Large intestine (tissue), 3 donors: ENCODE measurements at regions not wholly inside any gene's neighbourhood (a gene's known extent, or its start where the extent isn't known, plus 50 kb on each side); places are given as distances from the start of the nearest gene placed in this dataset.
"Not testable (repeated sequence)": the region's sequence is repeated elsewhere in the genome, so short reads cannot be mapped to it uniquely, and the experiment has no call there.

Experiments used
- DNase-seq, 2 donors: peaks; one replicate each; pipeline versions ENCODE4 v3.0.0 to v3.0.0-alpha.2; 2013
- H3K27ac ChIP-seq: one replicate; pipeline ENCODE4 v1.5.1; 2013; ENCODE audit warnings: low read length
- H3K27me3 ChIP-seq: 2 replicates; pipeline ENCODE4 v1.6.1; 2013; ENCODE audit warnings: low read length; ENCODE audit not compliant: control insufficient read depth, insufficient read depth
- H3K36me3 ChIP-seq: 2 replicates; pipeline ENCODE4 v1.6.1; 2013; ENCODE audit warnings: low read length; ENCODE audit not compliant: control insufficient read depth, insufficient read depth
- H3K4me1 ChIP-seq: one replicate; pipeline ENCODE4 v1.6.1; 2013; ENCODE audit warnings: low read length; ENCODE audit not compliant: control insufficient read depth, insufficient read depth
- H3K4me3 ChIP-seq: one replicate; pipeline ENCODE4 v1.5.1; 2013; ENCODE audit warnings: low read length
- H3K9me3 ChIP-seq: one replicate; pipeline ENCODE4 v1.6.1; 2013; ENCODE audit warnings: mild to moderate bottlenecking, low read depth, low read length, moderate library complexity; ENCODE audit not compliant: control insufficient read depth
- whole genome bisulfite sequencing: methylation state at CpG from one replicate; pipeline ENCODE4 v1.1.5; 2013; ENCODE audit warnings: low lambda C conversion rate; ENCODE audit not compliant: insufficient coverage; 5-methylcytosine and 5-hydroxymethylcytosine counted together

DNA sequence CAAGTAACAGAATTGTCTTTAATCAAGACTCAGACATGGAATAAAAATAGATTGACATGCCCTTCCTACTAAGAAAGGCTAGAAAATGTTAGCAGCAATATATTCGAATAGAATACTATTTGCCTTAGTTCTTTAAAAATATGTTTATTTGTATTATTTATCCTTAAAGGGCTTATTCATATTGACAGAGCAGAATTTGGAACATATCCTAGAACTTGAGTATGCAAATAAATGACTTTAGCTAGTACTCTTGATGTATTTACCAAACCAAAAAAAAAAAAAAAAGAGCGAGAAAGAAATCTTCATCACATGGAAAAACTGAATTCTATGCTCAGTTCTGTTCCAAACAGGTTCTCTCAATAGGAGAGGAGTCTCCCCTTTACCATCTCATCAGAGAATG lies 68.9 kb upstream of the PPARGC1A start:
- no CpG with 5 or more reads among the region's 2 CpGs for WGBS
- Histone ChIP-seq H3K36me3 (no peaks in the 10 kb centered on the region), H3K27ac (no peak overlapping the region), H3K4me1 (no peaks in the 10 kb centered on the region), H3K27me3 (no peaks in the 10 kb centered on the region), H3K4me3 (no peak overlapping the region), H3K9me3 (no peaks in the 10 kb centered on the region)
- no peak for DNase-seq

- H3K36me3 ChIP-seq = no peaks in the 10 kb centered on the region
- no peak overlapping the region for H3K27ac ChIP-seq
- H3K9me3 ChIP-seq = no peaks in the 10 kb centered on the region
- no peak overlapping the region for H3K4me3 ChIP-seq
- no peaks in the 10 kb centered on the region for H3K4me1 ChIP-seq
- 83% methylated on average over 1 of the region's 1 CpG for whole genome bisulfite sequencing
- H3K27me3 ChIP-seq = no peaks in the 10 kb centered on the region
- DNase-seq = no peak
Observed at GRCh38 chr4:23957465-23957864, 67.6 kb upstream of the PPARGC1A start.

DNA sequence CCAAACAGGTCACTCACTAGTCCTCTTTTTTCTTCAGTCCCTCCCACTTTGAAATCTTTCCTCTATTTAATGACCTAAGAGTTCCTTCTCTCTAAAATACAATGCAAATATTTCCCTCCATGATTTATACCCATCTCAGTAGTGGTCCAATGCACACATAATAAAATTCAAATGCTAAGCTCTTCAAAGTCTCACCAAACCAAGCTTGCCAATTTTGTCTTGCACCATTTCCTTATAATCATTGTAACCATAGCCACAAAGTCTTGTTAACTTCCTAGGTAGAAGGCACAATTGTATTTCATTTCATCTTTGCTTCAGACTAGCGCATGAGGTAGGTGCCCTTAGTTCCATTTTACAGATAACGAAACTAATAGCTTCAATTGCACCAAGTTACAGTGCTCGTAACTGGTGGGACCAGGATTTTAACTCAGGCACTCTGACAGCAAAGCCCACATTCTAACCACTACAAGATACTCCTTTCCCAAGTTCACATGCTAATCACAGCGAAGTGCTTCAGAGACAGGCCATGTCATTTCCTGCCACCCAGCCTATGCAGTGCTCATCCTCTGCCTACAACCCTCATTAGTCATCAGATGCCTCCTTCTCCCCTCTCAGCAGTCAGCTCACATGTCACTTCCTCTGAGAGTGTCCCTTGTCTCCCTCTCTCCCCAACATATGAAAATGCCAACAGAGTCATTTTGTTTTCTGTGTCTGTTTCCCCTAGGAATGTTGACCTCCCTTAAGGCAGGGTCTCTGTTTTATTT lies 66.9 kb upstream of the PPARGC1A start:
- H3K27ac ChIP-seq = no peak overlapping the region
- WGBS = 92% methylated on average over 2 of the region's 4 CpGs

GRCh38 chr4:23952258-23952657 lies 62.4 kb upstream of the PPARGC1A start:
- WGBS = no CpG with 5 or more reads among the region's 2 CpGs
- no peaks in the 10 kb centered on the region for H3K9me3 ChIP-seq
- DNase-seq = no peak
- H3K27ac ChIP-seq = no peak overlapping the region
- H3K4me3 ChIP-seq = no peak overlapping the region
- no peaks in the 10 kb centered on the region for H3K4me1 ChIP-seq
- H3K36me3 ChIP-seq = no peaks in the 10 kb centered on the region
- H3K27me3 ChIP-seq = no peaks in the 10 kb centered on the region

More for the DNA sequence above, 66.9 kb upstream of the PPARGC1A start:
- H3K4me3 ChIP-seq = no peak overlapping the region
- H3K4me1 ChIP-seq = no peaks in the 10 kb centered on the region
- H3K9me3 ChIP-seq = no peaks in the 10 kb centered on the region
- no peaks in the 10 kb centered on the region for H3K36me3 ChIP-seq
- no peaks in the 10 kb centered on the region for H3K27me3 ChIP-seq
- no peak for DNase-seq

- WGBS = 100% methylated on average over 1 of the region's 4 CpGs
- Histone ChIP-seq H3K27ac (no peak overlapping the region), H3K4me3 (no peak overlapping the region), H3K4me1 (no peaks in the 10 kb centered on the region), H3K36me3 (no peaks in the 10 kb centered on the region), H3K27me3 (no peaks in the 10 kb centered on the region), H3K9me3 (no peaks in the 10 kb centered on the region)
- DNase-seq = no peak
Observed at GRCh38 chr4:23947826-23948225, 58.0 kb upstream of the PPARGC1A start.

GRCh38 chr4:23946299-23946698 lies 56.5 kb upstream of the PPARGC1A start:
- H3K4me3 ChIP-seq = no peak overlapping the region
- no peak for DNase-seq
- no peaks in the 10 kb centered on the region for H3K4me1 ChIP-seq
- H3K27me3 ChIP-seq = no peaks in the 10 kb centered on the region
- no peaks in the 10 kb centered on the region for H3K9me3 ChIP-seq
- H3K27ac ChIP-seq = no peak overlapping the region
- no peaks in the 10 kb centered on the region for H3K36me3 ChIP-seq
- no CpG with 5 or more reads among the region's 6 CpGs for WGBS

- no peak for DNase-seq
- no peaks in the 10 kb centered on the region for H3K9me3 ChIP-seq
- no peaks in the 10 kb centered on the region for H3K36me3 ChIP-seq
- no peaks in the 10 kb centered on the region for H3K4me1 ChIP-seq
- no peak overlapping the region for H3K27ac ChIP-seq
- H3K4me3 ChIP-seq = no peak overlapping the region
- H3K27me3 ChIP-seq = no peaks in the 10 kb centered on the region
- WGBS = 20% methylated on average over 1 of the region's 6 CpGs
Observed at GRCh38 chr4:23945451-23946017, 55.7 kb upstream of the PPARGC1A start.

DNA sequence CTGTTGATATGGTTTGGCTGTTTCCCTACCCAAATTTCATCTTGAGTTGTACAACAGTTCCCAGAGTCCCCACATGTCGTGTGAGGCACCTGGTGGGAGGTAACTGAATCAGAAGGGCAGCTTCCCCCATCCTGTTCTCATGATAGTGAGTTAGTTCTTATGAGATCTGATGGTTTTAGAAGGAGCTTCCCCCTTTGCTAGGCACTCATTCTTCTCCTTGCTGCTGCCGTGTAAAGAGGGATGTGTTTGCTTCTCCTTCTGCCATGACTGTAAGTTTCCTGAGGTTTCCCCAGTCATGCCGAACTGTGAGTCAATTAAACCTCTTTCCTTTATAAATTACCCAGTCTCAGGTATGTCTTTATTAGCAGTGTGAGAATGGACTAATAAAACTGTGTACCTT lies 54.7 kb upstream of the PPARGC1A start:
- WGBS = no CpG with 5 or more reads among the region's 3 CpGs
- H3K4me1 ChIP-seq, H3K4me3 ChIP-seq, H3K36me3 ChIP-seq, H3K9me3 ChIP-seq, DNase-seq, H3K27ac ChIP-seq, H3K27me3 ChIP-seq: not testable (repeated sequence)

- Histone ChIP-seq H3K9me3 (no peaks in the 10 kb centered on the region), H3K4me1 (no peaks in the 10 kb centered on the region), H3K4me3 (no peak overlapping the region), H3K27ac (no peak overlapping the region), H3K36me3 (no peaks in the 10 kb centered on the region), H3K27me3 (no peaks in the 10 kb centered on the region)
- DNase-seq = no peak
- WGBS = no CpG with 5 or more reads among the region's 2 CpGs
Observed at GRCh38 chr4:23943478-23943877, 53.6 kb upstream of the PPARGC1A start.

DNA sequence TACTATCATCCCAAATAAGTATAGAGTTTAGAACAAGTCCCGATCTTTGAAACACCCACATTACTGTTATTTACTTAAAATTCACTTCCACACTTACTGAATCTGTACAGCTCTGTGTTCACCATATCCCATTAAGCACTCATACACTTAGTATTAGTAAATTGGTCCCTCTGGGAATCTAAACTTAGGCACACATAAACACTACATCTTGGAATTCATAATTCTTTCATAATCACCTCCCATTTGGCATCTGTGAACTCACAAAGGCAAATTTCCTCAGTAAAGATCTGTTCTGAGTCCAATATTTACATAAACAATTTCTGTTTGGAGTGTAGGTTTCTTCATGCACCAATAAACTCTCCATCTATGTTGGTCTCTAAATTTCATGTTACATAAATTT lies 52.6 kb upstream of the PPARGC1A start:
- no peak for DNase-seq
- Histone ChIP-seq H3K27me3 (no peaks in the 10 kb centered on the region), H3K36me3 (no peaks in the 10 kb centered on the region), H3K4me1 (no peaks in the 10 kb centered on the region), H3K9me3 (no peaks in the 10 kb centered on the region), H3K27ac (no peak overlapping the region), H3K4me3 (no peak overlapping the region)
- no CpG with 5 or more reads among the region's 1 CpG for WGBS
